Activated naive CD8-positive, alpha-beta T cell treated with anti-CD3 and anti-CD28 coated beads for 36 hours (primary cell): ENCODE measurements at regions not wholly inside any gene's neighbourhood (a gene's known extent, or its start where the extent isn't known, plus 50 kb on each side); places are given as distances from the start of the nearest gene placed in this dataset.

Experiments
- DNase-seq: peaks from one replicate; pipeline ENCODE4 v3.0.0; 2021
- H3K27ac Mint-ChIP-seq: one replicate; pipeline ENCODE4 v1.8.0; 2022; ENCODE audit warnings: mild to moderate bottlenecking, moderate library complexity, mixed read lengths
- H3K27me3 Mint-ChIP-seq: one replicate; pipeline ENCODE4 v1.8.0; 2022; ENCODE audit warnings: mild to moderate bottlenecking, mixed read lengths
- H3K36me3 Mint-ChIP-seq: one replicate; pipeline ENCODE4 v1.8.0; 2021; ENCODE audit warnings: mild to moderate bottlenecking, mixed read lengths
- H3K4me1 Mint-ChIP-seq: one replicate; pipeline ENCODE4 v1.8.0; 2021; ENCODE audit warnings: mixed read lengths
- H3K4me3 Mint-ChIP-seq: one replicate; pipeline ENCODE4 v1.8.0; 2022; ENCODE audit warnings: mild to moderate bottlenecking, moderate library complexity, mixed read lengths
- H3K9me3 Mint-ChIP-seq: one replicate; pipeline ENCODE4 v1.8.0; 2022; ENCODE audit warnings: mixed read lengths

DNA sequence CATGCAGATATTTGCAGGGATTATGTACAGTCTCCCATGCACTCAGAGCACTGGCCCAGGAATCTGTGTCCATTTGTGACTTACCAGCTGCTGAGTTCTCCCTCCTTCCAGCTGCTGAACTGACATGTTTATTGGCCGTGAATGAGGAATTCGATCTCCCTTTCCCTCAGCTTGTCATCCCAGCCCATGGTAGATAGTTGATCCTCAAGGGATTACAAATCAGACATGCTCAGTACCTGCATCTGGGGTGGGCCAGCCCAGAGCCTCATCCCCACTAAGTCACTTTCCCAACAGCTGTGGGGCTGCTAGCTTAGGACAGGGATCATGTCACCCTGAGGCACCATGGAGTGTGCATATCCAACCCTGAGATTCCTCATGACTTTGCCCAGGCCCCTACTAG lies 1284.9 kb upstream of the LRRTM1 start:
- no peaks in the 10 kb centered on the region for H3K4me1 Mint-ChIP-seq
- no peaks in the 10 kb centered on the region for H3K27me3 Mint-ChIP-seq
- no peaks in the 10 kb centered on the region for H3K36me3 Mint-ChIP-seq
- no peak overlapping the region for H3K27ac Mint-ChIP-seq
- H3K4me3 Mint-ChIP-seq = no peak overlapping the region
- DNase-seq = no peak
- H3K9me3 Mint-ChIP-seq = no peaks in the 10 kb centered on the region

DNA sequence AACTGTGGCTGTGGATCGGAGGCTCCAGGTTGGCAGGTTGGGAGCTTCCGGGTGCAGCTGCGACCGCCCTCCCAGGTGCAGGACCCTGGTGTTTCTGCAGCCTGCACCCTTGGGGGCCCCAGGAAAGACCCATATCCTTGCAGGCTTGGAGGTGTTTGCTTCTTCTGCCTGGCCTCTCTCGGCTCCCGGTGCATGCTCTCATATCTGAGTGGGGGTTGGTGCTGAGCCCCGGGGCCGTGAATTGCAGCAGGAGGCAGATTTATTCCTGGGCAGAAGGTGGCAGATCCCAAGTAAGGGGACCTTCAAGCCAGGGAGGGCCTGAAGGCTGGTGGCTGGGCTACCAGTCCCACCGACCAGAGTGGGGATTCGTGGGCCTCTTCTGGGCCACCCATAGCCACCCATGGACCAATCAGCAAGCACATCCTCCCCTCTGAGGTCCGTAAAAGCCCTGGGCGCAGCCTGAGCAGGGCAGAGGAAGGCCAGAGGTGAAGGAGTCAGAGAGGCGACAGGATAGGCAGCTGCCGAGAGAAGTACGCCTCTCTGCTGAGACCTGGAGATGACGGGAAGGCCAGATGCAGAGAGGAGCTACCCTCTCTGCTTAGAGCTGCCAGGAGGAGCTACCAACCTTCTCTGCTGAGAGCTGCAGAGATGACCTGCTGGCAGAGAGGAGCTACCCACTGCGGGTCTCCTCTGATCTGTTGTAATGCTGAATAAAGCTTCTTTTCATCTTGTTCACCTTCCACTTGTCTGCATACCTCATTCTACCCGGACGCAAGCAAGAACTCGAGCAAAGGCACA lies 1279.0 kb upstream of the LRRTM1 start:
- Mint-ChIP-seq H3K9me3 (peaks cover 6% of the 10 kb centered on the region), H3K4me3 (no peak overlapping the region), H3K36me3 (no peaks in the 10 kb centered on the region), H3K27me3 (no peaks in the 10 kb centered on the region), H3K27ac (no peak overlapping the region), H3K4me1 (no peaks in the 10 kb centered on the region)
- DNase-seq = no peak

DNA sequence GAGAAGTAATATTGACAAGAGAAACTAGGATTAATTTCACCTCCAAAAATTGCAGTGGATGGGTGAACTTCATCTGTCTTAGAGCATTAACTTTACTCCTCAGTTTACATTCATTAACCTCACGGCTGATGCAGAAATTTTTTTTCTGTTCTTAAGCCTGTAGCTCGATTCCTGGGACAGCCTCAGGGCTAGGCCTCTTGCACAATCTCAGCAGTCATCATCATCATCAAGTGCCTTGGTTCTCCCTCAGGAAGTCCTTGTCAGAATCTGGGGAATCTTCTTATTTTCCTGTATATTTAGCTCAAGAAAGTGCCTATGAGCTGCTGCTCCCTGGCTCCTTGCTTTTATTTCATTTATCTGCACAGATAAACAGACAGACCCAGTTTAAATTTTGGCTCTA lies 1272.2 kb upstream of the LRRTM1 start:
- Mint-ChIP-seq H3K4me3 (no peak overlapping the region), H3K9me3 (peaks cover 8% of the 10 kb centered on the region), H3K4me1 (no peaks in the 10 kb centered on the region), H3K27ac (no peak overlapping the region), H3K27me3 (no peaks in the 10 kb centered on the region), H3K36me3 (no peaks in the 10 kb centered on the region)
- DNase-seq = no peak

DNA sequence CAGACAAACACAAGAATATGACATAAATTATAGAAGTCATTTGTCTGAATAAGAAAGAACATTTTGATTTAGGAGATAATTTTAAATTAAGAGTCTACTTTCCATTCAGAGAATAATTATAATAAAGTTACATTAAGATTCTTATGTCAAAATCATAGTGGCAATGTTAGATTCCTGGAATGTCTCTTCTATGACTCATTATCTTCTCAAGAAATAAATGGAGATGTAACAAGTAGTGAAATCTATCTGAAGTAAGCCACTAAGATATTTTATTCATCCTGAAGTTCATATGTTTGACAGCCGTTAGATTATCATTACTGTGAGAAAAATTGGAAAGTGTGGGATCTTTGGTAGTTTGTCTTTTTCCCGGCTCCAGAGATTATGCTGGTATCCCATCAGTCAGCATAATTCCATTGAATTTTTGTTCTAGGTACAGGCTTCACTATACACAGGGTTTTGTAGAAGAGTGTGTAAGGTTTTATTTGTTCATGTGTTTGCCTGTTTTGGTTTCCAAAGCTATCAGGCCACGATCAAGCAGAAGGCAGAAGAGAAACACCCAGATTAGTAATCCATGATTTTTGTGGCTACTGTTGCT lies 1246.6 kb upstream of the LRRTM1 start:
- DNase-seq = no peak
- H3K27me3 Mint-ChIP-seq = no peaks in the 10 kb centered on the region
- no peak overlapping the region for H3K4me3 Mint-ChIP-seq
- no peaks in the 10 kb centered on the region for H3K4me1 Mint-ChIP-seq
- no peaks in the 10 kb centered on the region for H3K36me3 Mint-ChIP-seq
- peaks cover 6% of the 10 kb centered on the region for H3K9me3 Mint-ChIP-seq
- no peak overlapping the region for H3K27ac Mint-ChIP-seq

DNA sequence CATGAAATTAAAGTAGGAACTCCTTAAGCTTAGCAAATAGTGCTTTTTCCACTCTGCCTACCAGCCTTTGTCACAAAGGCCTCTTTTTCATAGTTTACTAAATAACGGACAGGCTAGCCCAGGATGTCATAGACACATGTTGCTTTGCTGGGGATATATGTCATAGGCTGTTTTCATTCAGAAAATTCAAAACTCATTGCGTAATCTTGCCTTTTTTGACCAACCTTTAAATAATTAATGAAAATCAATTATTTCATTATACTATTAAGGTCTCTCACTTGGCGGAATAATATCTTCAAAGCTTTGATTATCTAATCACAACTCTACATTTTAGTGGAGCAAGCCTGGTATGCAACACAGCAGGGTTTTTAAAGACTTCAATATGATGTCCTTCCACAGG lies 1245.7 kb upstream of the LRRTM1 start:
- Mint-ChIP-seq H3K36me3 (no peaks in the 10 kb centered on the region), H3K4me1 (no peaks in the 10 kb centered on the region), H3K9me3 (peaks cover 6% of the 10 kb centered on the region), H3K27ac (no peak overlapping the region), H3K4me3 (no peak overlapping the region), H3K27me3 (no peaks in the 10 kb centered on the region)
- no peak for DNase-seq

DNA sequence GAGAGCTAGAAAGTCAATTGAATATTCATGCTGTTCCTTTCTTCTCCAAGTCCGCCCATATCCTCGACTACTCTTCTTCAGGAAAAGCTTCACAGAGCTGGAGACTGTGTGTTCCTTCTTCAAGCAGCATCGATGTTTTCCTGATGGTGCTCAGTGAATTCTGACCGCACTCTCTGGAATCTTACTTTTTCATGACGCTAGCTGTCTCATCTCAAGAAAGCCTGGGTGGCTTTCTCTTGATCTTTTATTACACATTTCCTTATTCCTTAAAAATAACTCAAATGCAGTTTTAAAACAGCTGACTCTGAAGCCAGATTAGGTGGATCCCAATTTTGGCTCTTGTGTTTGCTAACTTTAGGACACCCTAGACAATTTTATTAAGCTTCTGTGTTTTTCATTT lies 1245.1 kb upstream of the LRRTM1 start:
- Mint-ChIP-seq H3K4me1 (no peaks in the 10 kb centered on the region), H3K36me3 (no peaks in the 10 kb centered on the region), H3K27me3 (no peaks in the 10 kb centered on the region), H3K4me3 (no peak overlapping the region), H3K9me3 (peaks cover 6% of the 10 kb centered on the region), H3K27ac (no peak overlapping the region)
- no peak for DNase-seq

DNA sequence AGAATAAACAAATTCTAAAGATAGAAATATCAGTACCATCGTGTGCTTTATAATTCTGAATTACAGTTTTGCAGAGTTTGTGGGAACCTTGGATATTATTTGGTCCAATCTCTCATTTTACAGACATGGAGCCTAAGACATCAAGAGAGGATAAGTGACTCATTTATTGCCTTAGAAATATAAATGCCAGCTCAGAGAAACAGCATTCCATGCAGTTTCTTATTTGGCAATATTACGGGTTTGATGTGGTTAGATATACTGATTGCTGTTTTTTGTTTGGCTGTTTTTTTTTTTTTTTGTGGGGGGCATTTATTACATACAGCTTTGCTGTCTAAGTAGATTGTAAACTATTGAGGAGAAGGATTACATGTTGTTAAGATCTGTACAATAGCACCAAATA lies 1241.1 kb upstream of the LRRTM1 start:
- H3K4me1 Mint-ChIP-seq = no peaks in the 10 kb centered on the region
- no peak overlapping the region for H3K27ac Mint-ChIP-seq
- DNase-seq = no peak
- no peaks in the 10 kb centered on the region for H3K36me3 Mint-ChIP-seq
- no peak overlapping the region for H3K4me3 Mint-ChIP-seq
- H3K9me3 Mint-ChIP-seq = no peaks in the 10 kb centered on the region
- no peaks in the 10 kb centered on the region for H3K27me3 Mint-ChIP-seq

DNA sequence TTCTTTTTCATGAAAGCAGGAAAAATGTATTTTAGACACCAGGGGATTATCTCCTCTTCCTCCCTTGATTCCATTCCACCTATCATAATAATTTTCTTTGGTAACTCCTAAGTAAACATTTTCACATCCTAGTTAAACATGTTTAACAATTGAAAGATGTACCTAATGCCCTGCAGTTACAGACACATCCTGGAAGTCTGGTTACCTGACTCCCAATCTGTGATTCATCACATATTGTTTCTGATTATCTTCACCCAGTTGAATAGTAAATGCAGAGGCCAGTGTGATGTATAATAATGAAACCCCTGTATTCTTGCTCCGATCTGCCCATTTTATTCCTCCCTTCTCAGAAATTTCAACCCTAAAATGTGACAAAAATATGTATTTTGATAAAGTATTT lies 1237.6 kb upstream of the LRRTM1 start:
- no peak for DNase-seq
- H3K4me1 Mint-ChIP-seq = no peaks in the 10 kb centered on the region
- H3K27ac Mint-ChIP-seq = no peak overlapping the region
- H3K9me3 Mint-ChIP-seq = peaks cover 3% of the 10 kb centered on the region
- no peak overlapping the region for H3K4me3 Mint-ChIP-seq
- no peaks in the 10 kb centered on the region for H3K27me3 Mint-ChIP-seq
- H3K36me3 Mint-ChIP-seq = no peaks in the 10 kb centered on the region

DNA sequence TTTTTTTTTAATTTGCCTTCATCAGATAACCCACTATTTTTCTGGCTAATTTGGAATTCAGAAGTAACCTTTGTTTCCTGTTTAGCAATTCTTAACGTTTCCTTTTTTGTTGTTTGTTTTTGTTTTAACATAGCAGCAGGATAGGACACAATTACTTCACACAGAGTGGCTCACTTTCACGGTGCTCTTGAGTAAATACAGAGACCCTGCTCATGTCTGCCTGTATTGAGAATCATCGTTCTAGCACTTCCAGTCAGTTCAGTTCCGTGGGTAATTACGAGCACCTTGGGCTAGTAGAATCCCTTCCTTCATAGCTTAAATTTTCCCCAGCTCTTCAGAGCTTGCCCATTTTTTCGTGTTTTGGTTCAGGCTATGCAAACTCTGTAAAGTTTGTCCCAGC lies 1225.4 kb upstream of the LRRTM1 start:
- Mint-ChIP-seq H3K4me1 (no peaks in the 10 kb centered on the region), H3K4me3 (no peak overlapping the region)

DNA sequence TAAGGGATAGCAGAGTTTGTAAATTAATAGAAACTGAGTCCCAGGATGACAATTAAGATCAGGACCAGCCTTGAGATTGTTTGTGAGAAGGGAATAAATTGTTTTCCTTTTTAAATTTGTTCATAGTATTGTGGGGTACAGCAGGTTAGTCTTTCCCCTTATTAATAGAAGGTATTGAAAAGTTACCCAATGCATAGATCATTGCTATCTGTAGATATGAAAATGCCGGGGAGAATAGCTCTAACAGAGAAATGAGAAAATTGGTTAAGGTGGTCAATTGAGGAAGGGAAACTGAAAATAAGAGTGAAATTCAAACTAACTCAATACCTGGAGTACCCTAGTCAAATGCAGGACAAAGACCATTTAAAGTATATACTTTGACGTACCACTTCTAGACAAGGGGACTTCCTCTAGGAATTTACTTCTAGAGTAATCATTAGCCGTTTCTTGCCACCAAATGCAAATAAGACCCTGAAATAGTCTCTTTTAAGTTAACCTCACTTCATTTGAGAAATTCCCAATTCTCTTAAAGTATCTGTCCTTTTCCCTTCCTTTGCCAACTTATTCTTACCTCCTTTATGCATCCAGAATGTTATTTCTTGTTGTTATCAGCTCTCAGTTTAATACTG lies 1224.4 kb upstream of the LRRTM1 start:
- no peak overlapping the region for H3K27ac Mint-ChIP-seq
- no peaks in the 10 kb centered on the region for H3K36me3 Mint-ChIP-seq
- H3K9me3 Mint-ChIP-seq = peaks cover 16% of the 10 kb centered on the region
- H3K4me3 Mint-ChIP-seq = no peak overlapping the region
- no peak for DNase-seq
- H3K27me3 Mint-ChIP-seq = no peaks in the 10 kb centered on the region
- no peaks in the 10 kb centered on the region for H3K4me1 Mint-ChIP-seq

More for the DNA sequence above, 1225.4 kb upstream of the LRRTM1 start:
- no peak overlapping the region for H3K27ac Mint-ChIP-seq
- no peak for DNase-seq
- no peaks in the 10 kb centered on the region for H3K36me3 Mint-ChIP-seq
- no peaks in the 10 kb centered on the region for H3K27me3 Mint-ChIP-seq
- peaks cover 12% of the 10 kb centered on the region for H3K9me3 Mint-ChIP-seq

DNA sequence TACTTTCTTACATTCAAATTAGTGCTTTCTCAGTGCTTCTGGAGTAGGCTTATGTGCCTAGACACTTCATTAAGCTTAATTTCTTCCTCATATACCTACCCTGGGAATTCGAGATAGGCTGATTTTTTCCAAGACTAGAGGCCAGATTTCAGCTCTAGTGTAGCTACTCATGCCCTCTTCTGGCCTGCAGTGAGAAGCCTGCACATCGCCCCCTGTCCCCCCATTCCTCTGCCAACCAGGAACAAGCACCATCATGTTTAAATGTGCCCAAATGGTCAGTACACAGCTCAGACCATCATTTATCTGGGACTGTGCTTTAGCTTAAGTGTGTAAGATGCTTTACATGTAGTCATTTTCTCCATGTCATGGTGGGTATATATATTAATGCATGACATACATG lies 1218.8 kb upstream of the LRRTM1 start:
- Mint-ChIP-seq H3K27ac (no peak overlapping the region), H3K9me3 (peaks cover 11% of the 10 kb centered on the region), H3K36me3 (no peaks in the 10 kb centered on the region), H3K4me3 (no peak overlapping the region), H3K4me1 (no peaks in the 10 kb centered on the region), H3K27me3 (no peaks in the 10 kb centered on the region)
- DNase-seq = no peak

DNA sequence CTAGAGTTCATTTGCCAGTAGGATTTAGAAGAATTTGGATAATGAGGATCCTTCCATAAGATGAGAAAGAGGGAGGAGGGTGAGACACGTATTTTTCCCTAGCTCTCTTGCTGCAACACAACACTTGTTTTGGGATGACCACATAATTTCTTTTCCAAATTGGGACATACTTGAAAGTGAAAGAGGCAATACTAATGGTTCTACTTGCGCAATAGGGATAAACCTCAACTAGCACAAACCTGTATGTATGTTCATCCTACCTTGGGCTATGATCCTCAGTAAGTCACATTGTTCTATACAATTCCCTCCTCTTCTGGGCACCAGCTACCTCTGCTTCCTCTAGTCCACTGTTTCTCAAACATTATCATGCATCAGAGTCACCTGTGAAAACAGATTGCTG lies 1208.8 kb upstream of the LRRTM1 start:
- peaks cover 6% of the 10 kb centered on the region for H3K9me3 Mint-ChIP-seq
- DNase-seq = no peak
- H3K36me3 Mint-ChIP-seq = no peaks in the 10 kb centered on the region
- no peaks in the 10 kb centered on the region for H3K27me3 Mint-ChIP-seq
- H3K27ac Mint-ChIP-seq = no peak overlapping the region
- no peaks in the 10 kb centered on the region for H3K4me1 Mint-ChIP-seq
- H3K4me3 Mint-ChIP-seq = no peak overlapping the region

DNA sequence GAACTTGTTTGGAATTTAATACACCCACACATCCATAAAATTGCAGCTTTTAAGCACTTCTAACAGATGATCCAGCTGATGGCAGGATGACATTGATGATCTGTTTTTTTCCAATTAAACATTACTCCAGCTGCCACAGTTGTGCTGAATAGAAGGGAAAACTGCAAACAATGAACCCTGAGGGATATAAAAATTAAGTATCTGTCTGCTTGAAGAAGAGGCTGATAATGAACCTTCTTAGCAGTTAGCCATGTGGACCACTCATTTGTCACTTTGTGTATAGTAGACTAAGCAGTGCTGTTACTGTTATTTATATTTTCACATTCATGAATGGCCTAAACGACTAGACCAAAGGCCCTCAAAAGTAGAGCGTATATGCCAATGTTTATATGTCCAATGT lies 1201.0 kb upstream of the LRRTM1 start:
- Mint-ChIP-seq H3K4me1 (no peaks in the 10 kb centered on the region), H3K36me3 (no peaks in the 10 kb centered on the region), H3K9me3 (no peaks in the 10 kb centered on the region), H3K4me3 (no peak overlapping the region), H3K27ac (no peak overlapping the region), H3K27me3 (no peaks in the 10 kb centered on the region)
- DNase-seq = no peak

DNA sequence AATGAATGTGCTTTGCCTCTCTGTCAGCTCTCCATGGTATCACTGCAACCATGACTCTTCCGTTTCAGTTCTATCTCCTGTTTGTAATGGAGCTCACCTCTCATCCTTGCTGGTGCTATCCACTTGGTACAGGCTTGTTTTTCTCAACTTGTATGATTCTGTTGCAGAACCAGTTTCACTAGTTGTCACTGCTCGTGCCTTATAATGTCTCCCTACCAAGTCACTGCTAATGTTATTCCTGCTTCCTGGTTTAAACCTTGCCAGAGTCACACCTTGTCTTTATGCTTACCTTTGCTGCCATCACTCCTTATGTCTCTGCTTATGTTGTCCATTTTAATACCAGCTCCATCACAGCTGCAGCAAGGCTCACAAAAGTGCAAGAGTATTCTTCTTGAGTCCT lies 1191.0 kb upstream of the LRRTM1 start:
- Mint-ChIP-seq H3K4me1 (no peaks in the 10 kb centered on the region), H3K36me3 (no peaks in the 10 kb centered on the region), H3K4me3 (no peak overlapping the region), H3K27me3 (no peaks in the 10 kb centered on the region), H3K9me3 (peaks cover 8% of the 10 kb centered on the region), H3K27ac (no peak overlapping the region)
- DNase-seq = no peak

DNA sequence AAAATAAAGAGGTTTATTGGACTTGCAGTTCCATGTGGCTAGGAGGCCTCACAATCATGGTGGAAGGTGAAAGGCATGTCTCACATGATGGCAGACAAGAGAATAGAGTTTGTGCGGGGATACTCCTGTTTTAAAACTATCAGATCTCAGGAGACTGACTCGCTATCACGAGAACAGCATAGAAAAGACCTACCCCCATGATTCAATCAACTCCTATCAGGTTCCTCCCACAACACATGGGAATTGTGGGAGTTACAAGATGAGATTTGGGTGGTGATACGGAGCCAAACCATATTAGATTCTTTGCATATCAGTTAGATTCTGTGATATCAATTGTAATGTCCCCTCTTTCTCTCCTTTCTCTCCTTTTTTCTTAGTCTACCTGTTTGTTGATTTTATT lies 1178.7 kb upstream of the LRRTM1 start:
- H3K27me3 Mint-ChIP-seq = no peaks in the 10 kb centered on the region
- peaks cover 3% of the 10 kb centered on the region for H3K9me3 Mint-ChIP-seq
- no peak overlapping the region for H3K4me3 Mint-ChIP-seq
- H3K27ac Mint-ChIP-seq = no peak overlapping the region
- DNase-seq = no peak
- no peaks in the 10 kb centered on the region for H3K4me1 Mint-ChIP-seq
- no peaks in the 10 kb centered on the region for H3K36me3 Mint-ChIP-seq

DNA sequence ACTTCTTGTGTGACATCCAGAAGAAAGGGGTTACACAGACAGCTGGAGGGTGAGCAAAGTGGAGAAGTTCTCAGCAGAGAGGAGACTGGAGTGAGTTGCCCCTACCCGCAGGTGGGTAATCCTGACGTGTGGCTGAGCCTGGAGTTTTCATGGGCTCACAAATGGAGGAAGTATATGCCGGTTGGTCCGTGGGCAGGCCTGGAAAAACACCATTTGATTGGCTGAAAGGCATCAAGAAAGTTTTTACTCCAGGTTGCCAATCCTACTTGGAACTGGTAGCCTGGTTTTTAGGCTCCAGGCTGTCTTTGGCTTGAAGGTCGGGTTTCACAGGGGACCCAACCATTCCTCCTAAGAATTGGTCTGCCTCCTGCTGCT lies 1177.4 kb upstream of the LRRTM1 start:
- no peaks in the 10 kb centered on the region for H3K4me1 Mint-ChIP-seq
- peaks cover 2% of the 10 kb centered on the region for H3K9me3 Mint-ChIP-seq
- no peaks in the 10 kb centered on the region for H3K36me3 Mint-ChIP-seq
- no peak overlapping the region for H3K27ac Mint-ChIP-seq
- H3K27me3 Mint-ChIP-seq = no peaks in the 10 kb centered on the region
- no peak overlapping the region for H3K4me3 Mint-ChIP-seq
- DNase-seq = no peak
